ENCODE measurements at regions not wholly inside any gene's neighbourhood (a gene's known extent, or its start where the extent isn't known, plus 50 kb on each side); places are given as distances from the start of the nearest gene placed in this dataset.

DNA sequence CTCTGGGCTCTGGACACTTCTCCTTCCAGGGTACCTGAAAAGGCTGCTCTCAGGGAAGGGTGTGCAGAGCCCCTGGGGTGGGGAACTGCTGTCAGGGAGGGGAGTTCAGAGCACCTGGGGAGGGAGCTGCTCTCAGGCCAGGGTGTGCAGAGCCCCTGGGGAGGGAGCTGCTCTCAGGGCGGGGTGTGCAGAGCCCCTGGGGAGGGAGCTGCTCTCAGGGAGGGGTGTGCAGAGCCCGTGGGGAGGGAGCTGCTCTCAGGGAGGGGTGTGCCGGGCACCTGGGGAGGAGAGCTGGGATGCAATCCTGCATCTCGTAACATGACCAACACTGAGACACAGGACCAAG is 764.2 kb downstream of the BRD1 start:
- ATAC-seq (no peak), DNase-seq (no peak)
- 65% methylated on average over 4 of the region's 4 CpGs for WGBS (ENCODE audit: insufficient coverage)
- no peaks in the 10 kb centered on the region for H3K4me1 Mint-ChIP-seq
- H3K9me3 Mint-ChIP-seq = no peaks in the 10 kb centered on the region
- H3K4me3 Mint-ChIP-seq = no peak overlapping the region
- H3K36me3 Mint-ChIP-seq = no peaks in the 10 kb centered on the region
- H3K27me3 Mint-ChIP-seq (ENCODE audit: low read depth in 2 of 2) = peaks cover 13 to 27% of the 10 kb centered on the region in 2 donors
- intact Hi-C loops (cut with micrococcal nuclease) = no loop called here
- H3K4me1 ChIP-seq (ENCODE audit: control insufficient read depth, insufficient read depth, low read length) = no peaks in the 10 kb centered on the region
- H3K36me3 ChIP-seq (ENCODE audit: control insufficient read depth, insufficient read depth, low read length) = no peaks in the 10 kb centered on the region
- no peak overlapping the region for H3K27ac ChIP-seq (ENCODE audit: low read length)
- no peaks in the 10 kb centered on the region for H3K9me3 ChIP-seq (ENCODE audit: control insufficient read depth, insufficient read depth, low read length)
- H3K4me3 ChIP-seq (ENCODE audit: low read length) = no peak overlapping the region
- H3K27me3 ChIP-seq (ENCODE audit: control insufficient read depth, insufficient read depth, low read length) = no peaks in the 10 kb centered on the region
- H3K27ac Mint-ChIP-seq = no peak overlapping the region
- TF ChIP-seq, protein P1, sequence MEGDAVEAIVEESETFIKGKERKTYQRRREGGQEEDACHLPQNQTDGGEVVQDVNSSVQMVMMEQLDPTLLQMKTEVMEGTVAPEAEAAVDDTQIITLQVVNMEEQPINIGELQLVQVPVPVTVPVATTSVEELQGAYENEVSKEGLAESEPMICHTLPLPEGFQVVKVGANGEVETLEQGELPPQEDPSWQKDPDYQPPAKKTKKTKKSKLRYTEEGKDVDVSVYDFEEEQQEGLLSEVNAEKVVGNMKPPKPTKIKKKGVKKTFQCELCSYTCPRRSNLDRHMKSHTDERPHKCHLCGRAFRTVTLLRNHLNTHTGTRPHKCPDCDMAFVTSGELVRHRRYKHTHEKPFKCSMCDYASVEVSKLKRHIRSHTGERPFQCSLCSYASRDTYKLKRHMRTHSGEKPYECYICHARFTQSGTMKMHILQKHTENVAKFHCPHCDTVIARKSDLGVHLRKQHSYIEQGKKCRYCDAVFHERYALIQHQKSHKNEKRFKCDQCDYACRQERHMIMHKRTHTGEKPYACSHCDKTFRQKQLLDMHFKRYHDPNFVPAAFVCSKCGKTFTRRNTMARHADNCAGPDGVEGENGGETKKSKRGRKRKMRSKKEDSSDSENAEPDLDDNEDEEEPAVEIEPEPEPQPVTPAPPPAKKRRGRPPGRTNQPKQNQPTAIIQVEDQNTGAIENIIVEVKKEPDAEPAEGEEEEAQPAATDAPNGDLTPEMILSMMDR (IDR thresholded peaks at IDR 0.05) = no peak

DNA sequence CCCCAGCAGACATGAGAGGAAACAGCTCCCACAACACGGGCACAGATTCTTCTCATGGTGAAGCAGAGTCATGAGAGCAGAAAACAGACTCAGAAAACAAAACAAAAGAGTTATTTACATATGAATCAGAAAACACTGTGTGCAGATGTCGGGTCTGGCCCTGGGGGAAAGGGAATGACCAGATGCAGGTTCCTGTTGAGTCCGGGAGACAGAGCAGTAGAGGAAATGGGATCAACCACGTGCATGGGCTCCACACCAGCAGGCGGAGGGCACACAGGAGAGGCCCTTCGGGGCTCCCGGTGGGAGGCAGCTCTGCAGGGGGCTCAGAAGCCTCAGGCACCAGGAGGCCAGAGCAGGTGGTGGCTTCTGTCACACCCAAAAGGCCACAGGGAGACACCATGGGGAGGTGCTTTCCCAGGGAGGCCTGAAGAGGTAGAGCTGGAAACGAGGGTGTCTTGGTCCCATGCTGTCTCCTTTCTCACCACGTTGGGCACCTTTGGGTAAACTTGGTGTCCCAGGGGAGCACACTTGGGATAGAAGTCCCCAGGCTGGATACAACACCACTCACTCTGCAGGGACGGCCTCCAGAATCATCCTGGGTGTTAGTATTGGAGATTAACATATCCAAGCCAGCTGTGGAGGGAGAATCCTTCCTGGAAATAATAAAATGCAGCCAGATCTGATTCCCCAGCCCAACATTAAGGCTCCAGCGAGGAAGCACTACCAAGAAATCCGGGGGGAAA is 764.7 kb downstream of the BRD1 start:
- DNase-seq (no peak), ATAC-seq (peak in 1 of 3 donors; percentile 19)
- Mint-ChIP-seq H3K4me1 (no peaks in the 10 kb centered on the region), H3K9me3 (no peaks in the 10 kb centered on the region), H3K27ac (no peak overlapping the region), H3K4me3 (no peak overlapping the region), H3K36me3 (no peaks in the 10 kb centered on the region), H3K27me3 (ENCODE audit: low read depth in 2 of 2) (peaks cover 11 to 31% of the 10 kb centered on the region in 2 donors)
- Histone ChIP-seq H3K4me1 (ENCODE audit: control insufficient read depth, insufficient read depth, low read length) (no peaks in the 10 kb centered on the region), H3K9me3 (ENCODE audit: control insufficient read depth, insufficient read depth, low read length) (no peaks in the 10 kb centered on the region), H3K36me3 (ENCODE audit: control insufficient read depth, insufficient read depth, low read length) (no peaks in the 10 kb centered on the region), H3K4me3 (ENCODE audit: low read length) (no peak overlapping the region), H3K27ac (ENCODE audit: low read length) (no peak overlapping the region), H3K27me3 (ENCODE audit: control insufficient read depth, insufficient read depth, low read length) (no peaks in the 10 kb centered on the region)
- TF ChIP-seq, protein P1 (IDR thresholded peaks at IDR 0.05) = no peak
- intact Hi-C loops (cut with micrococcal nuclease) = no loop called here
- 49% methylated on average over 11 of the region's 12 CpGs for WGBS (ENCODE audit: insufficient coverage)

- intact Hi-C loops (cut with micrococcal nuclease) = no loop called here
- Histone ChIP-seq H3K9me3 (ENCODE audit: control insufficient read depth, insufficient read depth, low read length) (no peaks in the 10 kb centered on the region), H3K27me3 (ENCODE audit: control insufficient read depth, insufficient read depth, low read length) (no peaks in the 10 kb centered on the region), H3K4me3 (ENCODE audit: low read length) (no peak overlapping the region), H3K36me3 (ENCODE audit: control insufficient read depth, insufficient read depth, low read length) (no peaks in the 10 kb centered on the region), H3K4me1 (ENCODE audit: control insufficient read depth, insufficient read depth, low read length) (no peaks in the 10 kb centered on the region), H3K27ac (ENCODE audit: low read length) (no peak overlapping the region)
- no peaks in the 10 kb centered on the region for H3K4me1 Mint-ChIP-seq
- H3K9me3 Mint-ChIP-seq = no peaks in the 10 kb centered on the region
- TF ChIP-seq, protein P1 (IDR thresholded peaks at IDR 0.05) = no peak
- H3K27ac Mint-ChIP-seq = no peak overlapping the region
- DNase-seq (no peak), ATAC-seq (no peak)
- no peak overlapping the region for H3K4me3 Mint-ChIP-seq
- no peaks in the 10 kb centered on the region for H3K36me3 Mint-ChIP-seq
- WGBS (ENCODE audit: insufficient coverage) = 76% methylated on average over 17 of the region's 17 CpGs
- peaks cover 9 to 30% of the 10 kb centered on the region in 2 donors for H3K27me3 Mint-ChIP-seq (ENCODE audit: low read depth in 2 of 2)
Observed at GRCh38 chr22:49062155-49062801, 765.4 kb downstream of the BRD1 start.
